Loucy (cell line): ENCODE measurements at regions not wholly inside any gene's neighbourhood (a gene's known extent, or its start where the extent isn't known, plus 50 kb on each side); places are given as distances from the start of the nearest gene placed in this dataset.

Experiments
- CTCF ChIP-seq: fragments of 200-600 bp; sonication (generic); conservative IDR thresholded peaks from 2 replicates; pipeline ENCODE4 v1.5.1; 2014; ENCODE audit warnings: mild to moderate bottlenecking, antibody characterized with exemption, low read length
- EZH2phosphoT487 ChIP-seq: fragments of 200-600 bp; IDR thresholded peaks from 2 replicates; pipeline ENCODE4 v1.6.1; 2018; ENCODE audit warnings: antibody characterized with exemption, mild to moderate bottlenecking, moderate library complexity, borderline replicate concordance

DNA sequence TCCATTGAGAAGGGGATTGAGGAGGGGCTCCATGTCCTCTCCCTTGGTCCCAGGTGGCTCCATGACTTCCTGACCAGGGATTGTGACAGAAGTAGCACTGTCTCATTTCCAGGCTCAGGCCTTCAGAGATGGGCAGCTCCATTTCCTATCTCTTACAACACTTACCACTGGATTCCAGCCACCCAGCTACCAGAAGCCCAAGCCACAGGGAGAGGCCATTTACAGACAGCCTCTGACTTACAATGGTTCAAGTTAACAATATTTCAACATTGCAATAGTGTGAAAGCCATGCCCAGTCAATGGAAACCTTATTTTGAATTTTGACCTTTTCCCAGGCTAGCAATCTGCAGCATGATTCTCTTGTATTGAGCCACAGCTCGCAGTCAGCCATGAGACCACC is 164.9 kb upstream of the AGAP1 start:
- no peak for TF ChIP-seq CTCF
- TF ChIP-seq EZH2phosphoT487, result no peak
